ENCODE measurements at regions not wholly inside any gene's neighbourhood (a gene's known extent, or its start where the extent isn't known, plus 50 kb on each side); places are given as distances from the start of the nearest gene placed in this dataset.
A peak's percentile ranks its signal among the peaks of the same experiment; 100 is the strongest.

- DNase-seq = no peak
Measured at GRCh38 chr2:176622792-176623191, 353.6 kb downstream of the MTX2 start.

- DNase-seq = no peak
Measured at GRCh38 chr2:176626796-176627195, 357.6 kb downstream of the MTX2 start.

- no peak for DNase-seq
Measured at GRCh38 chr2:176628438-176628837, 359.2 kb downstream of the MTX2 start.

GRCh38 chr2:176633754-176634153 lies 364.5 kb downstream of the MTX2 start:
- no peak for DNase-seq

- no peak for DNase-seq
Measured at GRCh38 chr2:176636401-176636800, 367.2 kb downstream of the MTX2 start.

- DNase-seq = no peak
Measured at GRCh38 chr2:176637142-176637485, 367.9 kb downstream of the MTX2 start.

GRCh38 chr2:176637486-176638166 lies 368.4 kb downstream of the MTX2 start:
- DNase-seq = no peak

- DNase-seq = peak; percentile 16
Measured at GRCh38 chr2:176638167-176639015, 369.1 kb downstream of the MTX2 start.

- no peak for DNase-seq
Measured at GRCh38 chr2:176639016-176639343, 369.7 kb downstream of the MTX2 start.

GRCh38 chr2:176639671-176640070 lies 370.4 kb downstream of the MTX2 start:
- no peak for DNase-seq

- no peak for DNase-seq
Measured at GRCh38 chr2:176641436-176641835, 372.2 kb downstream of the MTX2 start.

- peak; percentile 72 for DNase-seq
Measured at GRCh38 chr2:176642074-176642473, 372.8 kb downstream of the MTX2 start.

GRCh38 chr2:176643646-176644045 lies 374.4 kb downstream of the MTX2 start:
- DNase-seq = no peak

- DNase-seq = no peak
Measured at GRCh38 chr2:176645494-176645893, 376.3 kb downstream of the MTX2 start.

GRCh38 chr2:176646033-176646615 lies 376.9 kb downstream of the MTX2 start:
- no peak for DNase-seq

- DNase-seq = no peak
Measured at GRCh38 chr2:176647325-176648165, 378.3 kb downstream of the MTX2 start.

- no peak for DNase-seq
Measured at GRCh38 chr2:176648700-176649297, 379.6 kb downstream of the MTX2 start.

GRCh38 chr2:176650104-176650837 lies 381.0 kb downstream of the MTX2 start:
- DNase-seq = no peak

- no peak for DNase-seq
Measured at GRCh38 chr2:176650838-176651555, 381.8 kb downstream of the MTX2 start.

GRCh38 chr2:176652300-176653182 lies 383.3 kb downstream of the MTX2 start:
- DNase-seq = peak; percentile 38
